Esophagus squamous epithelium (tissue), 4 donors: ENCODE measurements at regions not wholly inside any gene's neighbourhood (a gene's known extent, or its start where the extent isn't known, plus 50 kb on each side); places are given as distances from the start of the nearest gene placed in this dataset.

Experiments
- POLR2A ChIP-seq, 4 donors: fragments of 450-650 bp; IDR thresholded peaks; one replicate each; pipeline ENCODE4 v1.6.1; 2017; ENCODE audit warnings: antibody characterized with exemption in 4 of 4, mild to moderate bottlenecking in 4 of 4, moderate library complexity in 3 of 4
- TF ChIP-seq, protein P1 (sequence below), 6 experiments: fragments of 450-650 bp in 4 of 6; fragments of 200-600 bp in 2 of 6; sonication (generic) in 2 of 6; IDR thresholded peaks; one replicate each; pipeline ENCODE4 v1.5.1; 2016 to 2019; ENCODE audit warnings: antibody characterized with exemption in 6 of 6, mild to moderate bottlenecking in 4 of 6, moderate library complexity in 4 of 6

DNA sequence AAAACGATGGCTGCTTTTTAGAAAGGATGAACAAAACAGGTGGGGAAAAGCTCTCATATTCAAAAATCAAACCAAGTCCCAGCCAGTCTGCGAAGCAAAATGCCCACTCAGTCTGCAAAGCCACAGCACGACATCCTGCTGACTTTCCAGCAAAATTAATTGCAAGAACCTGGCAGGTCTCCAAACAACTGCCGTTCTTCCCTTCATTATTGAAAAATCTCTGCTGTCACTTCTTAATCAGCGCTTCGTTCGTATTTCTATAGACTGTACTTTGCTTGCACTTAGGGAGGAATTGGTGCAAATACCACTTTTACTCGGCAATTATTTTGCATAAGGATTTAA is 222.4 kb downstream of the CBLN4 start:
- TF ChIP-seq, protein P1, sequence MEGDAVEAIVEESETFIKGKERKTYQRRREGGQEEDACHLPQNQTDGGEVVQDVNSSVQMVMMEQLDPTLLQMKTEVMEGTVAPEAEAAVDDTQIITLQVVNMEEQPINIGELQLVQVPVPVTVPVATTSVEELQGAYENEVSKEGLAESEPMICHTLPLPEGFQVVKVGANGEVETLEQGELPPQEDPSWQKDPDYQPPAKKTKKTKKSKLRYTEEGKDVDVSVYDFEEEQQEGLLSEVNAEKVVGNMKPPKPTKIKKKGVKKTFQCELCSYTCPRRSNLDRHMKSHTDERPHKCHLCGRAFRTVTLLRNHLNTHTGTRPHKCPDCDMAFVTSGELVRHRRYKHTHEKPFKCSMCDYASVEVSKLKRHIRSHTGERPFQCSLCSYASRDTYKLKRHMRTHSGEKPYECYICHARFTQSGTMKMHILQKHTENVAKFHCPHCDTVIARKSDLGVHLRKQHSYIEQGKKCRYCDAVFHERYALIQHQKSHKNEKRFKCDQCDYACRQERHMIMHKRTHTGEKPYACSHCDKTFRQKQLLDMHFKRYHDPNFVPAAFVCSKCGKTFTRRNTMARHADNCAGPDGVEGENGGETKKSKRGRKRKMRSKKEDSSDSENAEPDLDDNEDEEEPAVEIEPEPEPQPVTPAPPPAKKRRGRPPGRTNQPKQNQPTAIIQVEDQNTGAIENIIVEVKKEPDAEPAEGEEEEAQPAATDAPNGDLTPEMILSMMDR (IDR thresholded peaks at IDR 0.05), result no peak
- TF ChIP-seq POLR2A (IDR thresholded peaks at IDR 0.05), result no peak
